MCF 10A (cell line): ENCODE measurements at regions not wholly inside any gene's neighbourhood (a gene's known extent, or its start where the extent isn't known, plus 50 kb on each side); places are given as distances from the start of the nearest gene placed in this dataset.

ENCODE experiments used
- BruUV-seq: library from RNA; stranded (reverse); fragments of 400-500 nt; replicated peaks from 2 replicates; lab custom pipeline; 2021; lab: Mats Ljungman, UMichigan
- CTCF ChIA-PET: fragments of 300-600 bp; sonication (Branson Sonifier 250); formaldehyde crosslinking; extraction: SDS; loops from one replicate; lab custom pipeline; 2021; ENCODE audit warnings: antibody characterized with exemption, inconsistent platforms; lab: Yijun Ruan, JAX
- POLR2A ChIA-PET: fragments of 300-600, 350-650 bp; sonication (Branson Sonifier 250); formaldehyde crosslinking; extraction: SDS; loops from one replicate; lab custom pipeline; 2020; ENCODE audit warnings: antibody characterized with exemption, inconsistent platforms; lab: Yijun Ruan, JAX
- DNase-seq: peaks from one replicate; pipeline ENCODE4 v3.0.0-alpha.2; 2018; ENCODE audit not compliant: unreplicated experiment
- H3K27ac Mint-ChIP-seq: one replicate; pipeline ENCODE4 v1.8.0; 2022; ENCODE audit warnings: mild to moderate bottlenecking, low read depth, mixed read lengths; ENCODE audit not compliant: unreplicated experiment
- H3K27me3 Mint-ChIP-seq: one replicate; pipeline ENCODE4 v1.8.0; 2022; ENCODE audit warnings: mixed read lengths; ENCODE audit not compliant: insufficient read depth, unreplicated experiment
- H3K36me3 Mint-ChIP-seq: one replicate; pipeline ENCODE4 v1.8.0; 2022; ENCODE audit warnings: mild to moderate bottlenecking, moderate library complexity, mixed read lengths; ENCODE audit not compliant: insufficient read depth, unreplicated experiment
- H3K4me1 Mint-ChIP-seq: one replicate; pipeline ENCODE4 v1.8.0; 2022; ENCODE audit warnings: mixed read lengths; ENCODE audit not compliant: insufficient read depth, unreplicated experiment
- H3K4me3 Mint-ChIP-seq: one replicate; pipeline ENCODE4 v1.8.0; 2022; ENCODE audit warnings: mild to moderate bottlenecking, moderate library complexity, mixed read lengths; ENCODE audit not compliant: unreplicated experiment
- H3K9me3 Mint-ChIP-seq: one replicate; pipeline ENCODE4 v1.8.0; 2022; ENCODE audit warnings: mixed read lengths; ENCODE audit not compliant: unreplicated experiment
- CTCF ChIP-seq: fragments of 200-600 bp; IDR thresholded peaks from one replicate; pipeline ENCODE4 v1.8.0; 2022; ENCODE audit warnings: antibody characterized with exemption, mild to moderate bottlenecking; ENCODE audit not compliant: unreplicated experiment
- intact Hi-C: fragments of 100-400 bp; cut with micrococcal nuclease; formaldehyde crosslinking; loops from 2 replicates; pipeline ENCODE4 v1.14.1; 2022

GRCh38 chr9:115360122-115360521, 242.2 kb upstream of the TNC start:
- Mint-ChIP-seq H3K4me1 (no peaks in the 10 kb centered on the region), H3K27me3 (no peaks in the 10 kb centered on the region), H3K27ac (no peak overlapping the region), H3K9me3 (no peaks in the 10 kb centered on the region), H3K4me3 (no peak overlapping the region), H3K36me3 (no peaks in the 10 kb centered on the region)
- no peak for DNase-seq
- ChIA-PET CTCF (interaction anchor here (0.7 kb wide), 1 partner anchor 595 kb away, joined by 4 read pairs; no protein-coding TSS in a partner anchor), POLR2A (no interaction called here)
- BruUV-seq, result no TSS peak
- TF ChIP-seq CTCF, result no peak
- intact Hi-C loops, result no loop called here

- H3K4me3 Mint-ChIP-seq, result no peak overlapping the region
- intact Hi-C loops, result no loop called here
- no peaks in the 10 kb centered on the region for H3K9me3 Mint-ChIP-seq
- DNase-seq, result no peak
- TF ChIP-seq CTCF, result no peak
- POLR2A ChIA-PET, result no interaction called here
- H3K4me1 Mint-ChIP-seq, result no peaks in the 10 kb centered on the region
- no peak overlapping the region for H3K27ac Mint-ChIP-seq
- CTCF ChIA-PET, result interaction anchor here (0.6 kb wide), 1 partner anchor 12 kb away, joined by 3 read pairs; no protein-coding TSS in a partner anchor
- H3K27me3 Mint-ChIP-seq, result no peaks in the 10 kb centered on the region
- no TSS peak for BruUV-seq
- no peaks in the 10 kb centered on the region for H3K36me3 Mint-ChIP-seq
These were observed 244.1 kb upstream of the TNC start for GRCh38 chr9:115362101-115362500.

- no TSS peak for BruUV-seq
These were observed 244.7 kb upstream of the TNC start for GRCh38 chr9:115362640-115363039.

GRCh38 chr9:115364991-115365390, 247.0 kb upstream of the TNC start:
- POLR2A ChIA-PET, result no interaction called here
- no peak overlapping the region for H3K4me3 Mint-ChIP-seq
- BruUV-seq, result no TSS peak
- CTCF ChIA-PET, result interaction anchor here (0.6 to 0.7 kb wide), 3 partner anchors 19 to 306 kb away, joined by 3 read pairs; no protein-coding TSS in a partner anchor
- H3K27ac Mint-ChIP-seq, result no peak overlapping the region
- intact Hi-C loops, result no loop called here
- peaks cover 12% of the 10 kb centered on the region for H3K4me1 Mint-ChIP-seq
- no peaks in the 10 kb centered on the region for H3K9me3 Mint-ChIP-seq
- DNase-seq, result no peak
- H3K36me3 Mint-ChIP-seq, result no peaks in the 10 kb centered on the region
- H3K27me3 Mint-ChIP-seq, result no peaks in the 10 kb centered on the region
- TF ChIP-seq CTCF, result no peak

More at GRCh38 chr9:115362640-115363039, 244.7 kb upstream of the TNC start:
- no peak overlapping the region for H3K27ac Mint-ChIP-seq
- ChIA-PET POLR2A (no interaction called here), CTCF (interaction anchor here (0.6 kb wide), 1 partner anchor 13 kb away, joined by 3 read pairs; no protein-coding TSS in a partner anchor)
- intact Hi-C loops, result no loop called here
- no peaks in the 10 kb centered on the region for H3K27me3 Mint-ChIP-seq
- H3K36me3 Mint-ChIP-seq, result no peaks in the 10 kb centered on the region
- no peaks in the 10 kb centered on the region for H3K9me3 Mint-ChIP-seq
- H3K4me3 Mint-ChIP-seq, result no peak overlapping the region
- peaks cover 5% of the 10 kb centered on the region for H3K4me1 Mint-ChIP-seq
- no peak for DNase-seq
- TF ChIP-seq CTCF, result no peak
